Colon (tissue), 2 donors: ENCODE measurements at regions not wholly inside any gene's neighbourhood (a gene's known extent, or its start where the extent isn't known, plus 50 kb on each side); places are given as distances from the start of the nearest gene placed in this dataset.

Source experiments
- FAIRE-seq: peaks from 2 replicates; lab custom pipeline; 2012; peaks lifted over from hg19 to GRCh38; lab: Jason Lieb, UNC
- donor health status: control.
- donor health status: control.

GRCh38 chr6:147037881-147038280 is 166.3 kb upstream of the STXBP5 start:
- no peak for FAIRE-seq

GRCh38 chr6:147040121-147040910 is 163.9 kb upstream of the STXBP5 start:
- no peak for FAIRE-seq

- no peak for FAIRE-seq
Measured at GRCh38 chr6:147042679-147043078, 161.5 kb upstream of the STXBP5 start.

- no peak for FAIRE-seq
Measured at GRCh38 chr6:147043994-147044477, 160.2 kb upstream of the STXBP5 start.

GRCh38 chr6:147046141-147046877 is 157.9 kb upstream of the STXBP5 start:
- FAIRE-seq, result no peak

GRCh38 chr6:147048930-147049329 is 155.3 kb upstream of the STXBP5 start:
- no peak for FAIRE-seq

- no peak for FAIRE-seq
Measured at GRCh38 chr6:147053311-147053921, 150.8 kb upstream of the STXBP5 start.

- FAIRE-seq, result no peak
Measured at GRCh38 chr6:147054158-147054557, 150.1 kb upstream of the STXBP5 start.

- no peak for FAIRE-seq
Measured at GRCh38 chr6:147054871-147055270, 149.3 kb upstream of the STXBP5 start.

- no peak for FAIRE-seq
Measured at GRCh38 chr6:147055821-147056392, 148.3 kb upstream of the STXBP5 start.

GRCh38 chr6:147057188-147057587 is 147.0 kb upstream of the STXBP5 start:
- no peak for FAIRE-seq

GRCh38 chr6:147057705-147058342 is 146.4 kb upstream of the STXBP5 start:
- FAIRE-seq, result no peak

GRCh38 chr6:147058786-147059385 is 145.3 kb upstream of the STXBP5 start:
- FAIRE-seq, result no peak

GRCh38 chr6:147060636-147061035 is 143.6 kb upstream of the STXBP5 start:
- FAIRE-seq, result no peak

GRCh38 chr6:147061252-147061651 is 143.0 kb upstream of the STXBP5 start:
- no peak for FAIRE-seq

GRCh38 chr6:147063469-147064031 is 140.7 kb upstream of the STXBP5 start:
- no peak for FAIRE-seq

- FAIRE-seq, result no peak
Measured at GRCh38 chr6:147065786-147066185, 138.4 kb upstream of the STXBP5 start.

- FAIRE-seq, result no peak
Measured at GRCh38 chr6:147067184-147067583, 137.0 kb upstream of the STXBP5 start.

GRCh38 chr6:147071776-147072175 is 132.4 kb upstream of the STXBP5 start:
- FAIRE-seq, result no peak

- no peak for FAIRE-seq
Measured at GRCh38 chr6:147075381-147075780, 128.8 kb upstream of the STXBP5 start.

- FAIRE-seq, result no peak
Measured at GRCh38 chr6:147077251-147077650, 127.0 kb upstream of the STXBP5 start.
